Gastroesophageal sphincter (tissue), 4 donors: ENCODE measurements at regions not wholly inside any gene's neighbourhood (a gene's known extent, or its start where the extent isn't known, plus 50 kb on each side); places are given as distances from the start of the nearest gene placed in this dataset.

Source experiments
- ATAC-seq: fragments of 150-250 bp; one replicate; pipeline ENCODE4 v1.9.1; 2016; ENCODE audit warnings: mild to moderate bottlenecking, moderate library complexity
- H3K27ac ChIP-seq, 4 donors: fragments of 200-600 bp; sonication (generic) in 3 of 4; 1 replicate in 3 of 4; 2 replicates in 1 of 4; pipeline ENCODE4 v1.5.1; 2016 to 2019
- H3K27me3 ChIP-seq: fragments of 200-600 bp; sonication (generic); one replicate; pipeline ENCODE4 v1.5.1; 2019
- H3K36me3 ChIP-seq, 2 donors: fragments of 200-600 bp; sonication (generic); one replicate each; pipeline ENCODE4 v1.5.1; 2019; ENCODE audit warnings: control low read depth in 1 of 2
- H3K4me1 ChIP-seq, 3 donors: fragments of 200-600 bp; sonication (generic); 1 replicate in 2 of 3; 2 replicates in 1 of 3; pipeline ENCODE4 v1.5.1; 2016 to 2019; ENCODE audit warnings: control low read depth in 2 of 3
- H3K4me3 ChIP-seq, 2 donors: fragments of 200-600 bp; sonication (generic); one replicate each; pipeline ENCODE4 v1.5.1; 2019; ENCODE audit warnings: mild to moderate bottlenecking in 1 of 2, moderate library complexity in 1 of 2
- H3K9me3 ChIP-seq, 3 donors: fragments of 200-600 bp; sonication (generic); one replicate each; pipeline ENCODE4 v1.5.1; 2017 to 2019; ENCODE audit warnings: control low read depth in 2 of 3
- CTCF ChIP-seq, 4 experiments: fragments of 200-600 bp in 2 of 4; fragments of 450-650 bp in 2 of 4; sonication (generic) in 1 of 4; IDR thresholded peaks; one replicate each; pipeline ENCODE4 v1.5.1; 2017 to 2019; ENCODE audit warnings: antibody characterized with exemption in 4 of 4, mild to moderate bottlenecking in 2 of 4, moderate library complexity in 2 of 4
- EP300 ChIP-seq: sonication (generic); formaldehyde crosslinking; IDR thresholded peaks from one replicate; pipeline ENCODE4 v1.6.1; 2017; ENCODE audit warnings: antibody characterized with exemption, mild to moderate bottlenecking
- POLR2A ChIP-seq, 2 donors: fragments of 450-650 bp; IDR thresholded peaks; one replicate each; pipeline ENCODE4 v1.6.1; 2017; ENCODE audit warnings: antibody characterized with exemption in 2 of 2, mild to moderate bottlenecking in 2 of 2, moderate library complexity in 1 of 2
- POLR2AphosphoS5 ChIP-seq: sonication (generic); formaldehyde crosslinking; IDR thresholded peaks from one replicate; pipeline ENCODE4 v1.6.1; 2017; ENCODE audit warnings: antibody characterized with exemption
- WGBS, 2 donors: methylation state at CpG; one replicate each; pipeline ENCODE4 v1.1.5; 2018; ENCODE audit warnings: low coverage in 1 of 2; 5-methylcytosine and 5-hydroxymethylcytosine counted together

GRCh38 chr15:70478251-70478990 is 284.9 kb downstream of the UACA start:
- TF ChIP-seq EP300: no peak
- TF ChIP-seq POLR2AphosphoS5: no peak
- TF ChIP-seq CTCF (IDR thresholded peaks at IDR 0.05): no peak
- no peak for TF ChIP-seq POLR2A (IDR thresholded peaks at IDR 0.05)
- ATAC-seq: no peak

GRCh38 chr15:70477750-70478250 is 285.6 kb downstream of the UACA start:
- H3K4me1 ChIP-seq: peaks cover 0 to 33% (median 13%) of the 10 kb centered on the region in 3 donors

More at GRCh38 chr15:70478251-70478990, 284.9 kb downstream of the UACA start:
- no peak overlapping the region for H3K27ac ChIP-seq
- H3K9me3 ChIP-seq: no peaks in the 10 kb centered on the region
- H3K4me1 ChIP-seq: peaks cover 0 to 28% (median 13%) of the 10 kb centered on the region in 3 donors
- no peaks in the 10 kb centered on the region for H3K27me3 ChIP-seq
- WGBS, 2 donors: 82 to 100% methylated on average over 2 to 3 of the region's 19 CpGs
- no peak overlapping the region for H3K4me3 ChIP-seq
- H3K36me3 ChIP-seq: no peaks in the 10 kb centered on the region

GRCh38 chr15:70476441-70476840 is 286.9 kb downstream of the UACA start:
- TF ChIP-seq CTCF (IDR thresholded peaks at IDR 0.05) (no peak), POLR2A (IDR thresholded peaks at IDR 0.05) (no peak), EP300 (no peak), POLR2AphosphoS5 (no peak)
- Histone ChIP-seq H3K36me3 (no peaks in the 10 kb centered on the region), H3K27ac (no peak overlapping the region), H3K4me3 (no peak overlapping the region), H3K9me3 (no peaks in the 10 kb centered on the region), H3K27me3 (no peaks in the 10 kb centered on the region), H3K4me1 (peaks cover 0 to 33% (median 13%) of the 10 kb centered on the region in 3 donors)
- no peak for ATAC-seq
- WGBS, 2 donors: 100% methylated on average over 1 to 4 of the region's 5 CpGs

More at GRCh38 chr15:70477750-70478250, 285.6 kb downstream of the UACA start:
- no peak overlapping the region for H3K27ac ChIP-seq
- no peak overlapping the region for H3K4me3 ChIP-seq
- no peaks in the 10 kb centered on the region for H3K27me3 ChIP-seq
- no peaks in the 10 kb centered on the region for H3K9me3 ChIP-seq
- ATAC-seq: no peak
- H3K36me3 ChIP-seq: no peaks in the 10 kb centered on the region
- 90% methylated on average over 2 of the region's 9 CpGs; no CpG with 5 or more reads in 1 of the 2 donors for WGBS, 2 donors
- TF ChIP-seq EP300: no peak
- no peak for TF ChIP-seq POLR2AphosphoS5
- no peak for TF ChIP-seq POLR2A (IDR thresholded peaks at IDR 0.05)
- no peak for TF ChIP-seq CTCF (IDR thresholded peaks at IDR 0.05)

GRCh38 chr15:70475921-70476320 is 287.4 kb downstream of the UACA start:
- no peak for ATAC-seq
- Histone ChIP-seq H3K27me3 (no peaks in the 10 kb centered on the region), H3K36me3 (no peaks in the 10 kb centered on the region), H3K4me1 (peaks cover 0 to 33% (median 13%) of the 10 kb centered on the region in 3 donors), H3K27ac (no peak overlapping the region), H3K9me3 (no peaks in the 10 kb centered on the region), H3K4me3 (no peak overlapping the region)
- no peak for TF ChIP-seq POLR2AphosphoS5
- no peak for TF ChIP-seq EP300
- no peak for TF ChIP-seq POLR2A (IDR thresholded peaks at IDR 0.05)
- no peak for TF ChIP-seq CTCF (IDR thresholded peaks at IDR 0.05)

GRCh38 chr15:70475407-70475781 is 288.0 kb downstream of the UACA start:
- Histone ChIP-seq H3K27ac (peak overlapping the region in 3 of 4 donors; percentile 65 to 76 (median 74)), H3K27me3 (no peaks in the 10 kb centered on the region), H3K9me3 (no peaks in the 10 kb centered on the region), H3K36me3 (no peaks in the 10 kb centered on the region), H3K4me1 (peaks cover 0 to 33% (median 13%) of the 10 kb centered on the region in 3 donors), H3K4me3 (peak overlapping the region in 1 of 2 donors; percentile 25)
- 71 to 94% methylated on average over 3 to 6 of the region's 7 CpGs for WGBS, 2 donors
- no peak for ATAC-seq
- TF ChIP-seq POLR2AphosphoS5 (no peak), EP300 (no peak), POLR2A (IDR thresholded peaks at IDR 0.05) (no peak), CTCF (IDR thresholded peaks at IDR 0.05) (no peak)
